Epithelial cell of proximal tubule (primary cell): ENCODE measurements at regions not wholly inside any gene's neighbourhood (a gene's known extent, or its start where the extent isn't known, plus 50 kb on each side); places are given as distances from the start of the nearest gene placed in this dataset.
"Not testable (repeated sequence)": the region's sequence is repeated elsewhere in the genome, so short reads cannot be mapped to it uniquely, and the experiment has no call there.

Experiments used
- DNase-seq: peaks from one replicate; pipeline ENCODE4 v3.0.0-alpha.2; 2011; ENCODE audit warnings: low read depth
- H3K4me3 ChIP-seq: 2 replicates; pipeline ENCODE4 v1.5.1; 2011; ENCODE audit warnings: low read depth, mild to moderate bottlenecking, low read length
- CTCF ChIP-seq: conservative IDR thresholded peaks from 2 replicates; pipeline ENCODE4 v1.5.1; 2012; ENCODE audit warnings: low read depth, mild to moderate bottlenecking, low read length

GRCh38 chr6:169092375-169092774 is 161.3 kb downstream of the THBS2 start:
- DNase-seq, result no peak
- no peak overlapping the region for H3K4me3 ChIP-seq
- no peak for TF ChIP-seq CTCF

GRCh38 chr6:169090514-169091127 is 163.0 kb downstream of the THBS2 start:
- DNase-seq, H3K4me3 ChIP-seq: not testable (repeated sequence)

GRCh38 chr6:169088762-169089161 is 164.9 kb downstream of the THBS2 start:
- no peak for TF ChIP-seq CTCF
- no peak for DNase-seq
- no peak overlapping the region for H3K4me3 ChIP-seq

- TF ChIP-seq CTCF, result no peak
- DNase-seq, result no peak
- no peak overlapping the region for H3K4me3 ChIP-seq
Measured at GRCh38 chr6:169087443-169088041, 166.1 kb downstream of the THBS2 start.

- DNase-seq, H3K4me3 ChIP-seq: not testable (repeated sequence)
Measured at GRCh38 chr6:169086616-169087015, 167.0 kb downstream of the THBS2 start.

- no peak for DNase-seq
- no peak overlapping the region for H3K4me3 ChIP-seq
- TF ChIP-seq CTCF, result no peak
Measured at GRCh38 chr6:169086020-169086419, 167.6 kb downstream of the THBS2 start.

- no peak for DNase-seq
- no peak overlapping the region for H3K4me3 ChIP-seq
- no peak for TF ChIP-seq CTCF
Measured at GRCh38 chr6:169085466-169085865, 168.2 kb downstream of the THBS2 start.

GRCh38 chr6:169084557-169084956 is 169.1 kb downstream of the THBS2 start:
- not testable (repeated sequence) for DNase-seq, H3K4me3 ChIP-seq
